ENCODE measurements at regions not wholly inside any gene's neighbourhood (a gene's known extent, or its start where the extent isn't known, plus 50 kb on each side); places are given as distances from the start of the nearest gene placed in this dataset.

GRCh38 chr13:62287764-62288163 lies 872.1 kb upstream of the PCDH20 start:
- Histone ChIP-seq H3K79me2 (ENCODE audit: insufficient read depth, low read length) (no peaks in the 10 kb centered on the region), H3K27ac (ENCODE audit: extremely low read length, insufficient read depth, low read length) (no peak overlapping the region), H3K4me2 (ENCODE audit: low read depth, low read length) (no peak overlapping the region), H3K4me3 (replicated peaks in 1 of 3; ENCODE audit: insufficient read depth in 1 of 3, low read depth in 2 of 3, low read length in 3 of 3) (no peak overlapping the region), H3K4me1 (ENCODE audit: insufficient read depth, low read length) (no peaks in the 10 kb centered on the region), H3K36me3 (replicated peaks in 1 of 2; ENCODE audit: control insufficient read depth in 1 of 2, insufficient read depth in 2 of 2, low read length in 2 of 2) (no peaks in the 10 kb centered on the region), H3K9me3 (ENCODE audit: low read length) (no peaks in the 10 kb centered on the region), H3K27me3 (ENCODE audit: control insufficient read depth in 1 of 2, insufficient read depth in 2 of 2, low read length in 2 of 2) (no peaks in the 10 kb centered on the region), H3K9ac (ENCODE audit: insufficient read depth, low read depth, low read length) (no peak overlapping the region), H4K20me1 (ENCODE audit: insufficient read depth, low read length) (no peaks in the 10 kb centered on the region), H2AFZ (ENCODE audit: low read length) (no peak overlapping the region)
- intact Hi-C loops (cut with micrococcal nuclease; ENCODE audit: unreplicated experiment), result no loop called here
- POLR2A ChIA-PET, result no interaction called here
- in situ Hi-C loops (cut with HindIII; ENCODE audit: extremely low pct_ligation_motif_present, low pct_unique_long_range_greater_than_20kb), result no loop called here
- ATAC-seq, result no peak
- CTCF ChIA-PET (ENCODE audit: low intra/inter-chr PET ratio, low total read pairs), result no interaction called here
- no peak for DNase-seq (ENCODE audit: low spot score)
- no peak for FAIRE-seq
- TF ChIP-seq ZBTB42 (CRISPR knock-in tag; IDR thresholded peaks at IDR 0.05), result no peak
- TF ChIP-seq KDM4B (CRISPR knock-in tag; IDR thresholded peaks at IDR 0.05), result no peak
- TF ChIP-seq ZNF331 (CRISPR knock-in tag; IDR thresholded peaks at IDR 0.05), result no peak
- no peak for TF ChIP-seq ZBTB14 (CRISPR knock-in tag; IDR thresholded peaks at IDR 0.05)
- no peak for TF ChIP-seq TCF7 (IDR thresholded peaks at IDR 0.05; ENCODE audit: low read depth)
- no peak for TF ChIP-seq MED8 (CRISPR knock-in tag; IDR thresholded peaks at IDR 0.05; ENCODE audit: insufficient replicate concordance)
- TF ChIP-seq ELF1 (CRISPR knock-in tag; IDR thresholded peaks at IDR 0.05), result no peak
- 3% methylated on average over 2 of the region's 2 CpGs for WGBS (ENCODE audit: low lambda C conversion rate)
- BruUV-seq (replicated peaks), result no TSS peak

GRCh38 chr13:62280590-62280989 lies 864.9 kb upstream of the PCDH20 start:
- DNase-seq (ENCODE audit: low spot score) (no peak), ATAC-seq (no peak), FAIRE-seq (no peak)
- intact Hi-C loops (cut with micrococcal nuclease; ENCODE audit: unreplicated experiment) (no loop called here), in situ Hi-C loops (cut with HindIII; ENCODE audit: extremely low pct_ligation_motif_present, low pct_unique_long_range_greater_than_20kb) (no loop called here)
- Histone ChIP-seq H3K79me2 (ENCODE audit: insufficient read depth, low read length) (no peaks in the 10 kb centered on the region), H4K20me1 (ENCODE audit: insufficient read depth, low read length) (no peaks in the 10 kb centered on the region), H3K4me3 (replicated peaks in 1 of 3; ENCODE audit: insufficient read depth in 1 of 3, low read depth in 2 of 3, low read length in 3 of 3) (no peak overlapping the region), H3K9ac (ENCODE audit: insufficient read depth, low read depth, low read length) (no peak overlapping the region), H3K27me3 (ENCODE audit: control insufficient read depth in 1 of 2, insufficient read depth in 2 of 2, low read length in 2 of 2) (no peaks in the 10 kb centered on the region), H3K9me3 (ENCODE audit: low read length) (no peaks in the 10 kb centered on the region), H3K36me3 (replicated peaks in 1 of 2; ENCODE audit: control insufficient read depth in 1 of 2, insufficient read depth in 2 of 2, low read length in 2 of 2) (no peaks in the 10 kb centered on the region), H2AFZ (ENCODE audit: low read length) (no peak overlapping the region), H3K4me1 (ENCODE audit: insufficient read depth, low read length) (no peaks in the 10 kb centered on the region), H3K27ac (ENCODE audit: extremely low read length, insufficient read depth, low read length) (no peak overlapping the region), H3K4me2 (ENCODE audit: low read depth, low read length) (no peak overlapping the region)
- ChIA-PET POLR2A (no interaction called here), CTCF (ENCODE audit: low intra/inter-chr PET ratio, low total read pairs) (no interaction called here)
- WGBS (ENCODE audit: low lambda C conversion rate), result 0% methylated on average over 1 of the region's 1 CpG
- BruUV-seq (replicated peaks), result no TSS peak
- TF ChIP-seq ZNF33B (CRISPR knock-in tag; IDR thresholded peaks at IDR 0.05) (no peak), ZBTB8A (CRISPR knock-in tag; IDR thresholded peaks at IDR 0.05; ENCODE audit: borderline replicate concordance, low read depth) (no peak), SNAPC2 (CRISPR knock-in tag; IDR thresholded peaks at IDR 0.05) (no peak), KAT8 (CRISPR knock-in tag; IDR thresholded peaks at IDR 0.05) (no peak), ZFP90 (CRISPR knock-in tag; IDR thresholded peaks at IDR 0.05; ENCODE audit: borderline replicate concordance) (no peak), ZXDC (CRISPR knock-in tag; IDR thresholded peaks at IDR 0.05) (no peak), ZNF33A (CRISPR knock-in tag; IDR thresholded peaks at IDR 0.05; ENCODE audit: borderline replicate concordance) (no peak), ZNF20 (CRISPR knock-in tag; IDR thresholded peaks at IDR 0.05) (no peak), GRHL1 (CRISPR knock-in tag; conservative IDR thresholded peaks at IDR 0.05) (no peak)
